22Rv1 (cell line): ENCODE measurements at regions not wholly inside any gene's neighbourhood (a gene's known extent, or its start where the extent isn't known, plus 50 kb on each side); places are given as distances from the start of the nearest gene placed in this dataset.

Experiments used
- H3K27ac ChIP-seq: fragments of 450-650 bp; 2 replicates; pipeline ENCODE4 v1.5.1; 2017
- ZFX ChIP-seq: fragments of 450-650 bp; IDR thresholded peaks from 2 replicates; pipeline ENCODE4 v1.6.1; 2017; ENCODE audit warnings: antibody characterized with exemption, borderline replicate concordance
- TF ChIP-seq, protein P1 (sequence below): fragments of 450-650 bp; IDR thresholded peaks from 2 replicates; pipeline ENCODE4 v1.5.1; 2017; ENCODE audit warnings: mild to moderate bottlenecking

DNA sequence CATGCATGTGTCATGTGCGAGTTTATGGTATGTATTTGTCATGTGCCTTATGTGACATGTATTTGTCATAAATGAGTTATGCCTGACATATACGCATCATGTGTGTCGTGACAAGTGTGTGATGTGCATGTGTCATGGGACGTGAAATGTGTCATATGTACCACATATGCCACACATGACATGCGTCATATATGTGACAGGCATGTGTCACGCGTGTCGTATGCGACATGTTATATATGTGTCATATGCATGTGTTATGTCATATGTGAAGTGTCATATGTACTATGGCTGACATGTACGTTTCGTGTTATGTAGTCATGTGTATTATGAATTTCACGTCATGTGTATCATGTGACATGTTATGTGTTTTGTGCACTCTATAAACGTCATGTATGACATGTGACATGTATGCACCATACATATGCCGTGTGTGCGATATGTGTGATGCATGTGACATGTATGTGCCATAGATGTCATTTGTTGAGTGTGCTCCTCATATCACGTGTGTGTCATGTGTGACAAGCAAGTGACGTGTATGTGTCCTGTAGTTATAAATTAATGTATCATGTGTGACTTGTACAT lies 2152.3 kb upstream of the PIK3C3 start:
- TF ChIP-seq, protein P1, sequence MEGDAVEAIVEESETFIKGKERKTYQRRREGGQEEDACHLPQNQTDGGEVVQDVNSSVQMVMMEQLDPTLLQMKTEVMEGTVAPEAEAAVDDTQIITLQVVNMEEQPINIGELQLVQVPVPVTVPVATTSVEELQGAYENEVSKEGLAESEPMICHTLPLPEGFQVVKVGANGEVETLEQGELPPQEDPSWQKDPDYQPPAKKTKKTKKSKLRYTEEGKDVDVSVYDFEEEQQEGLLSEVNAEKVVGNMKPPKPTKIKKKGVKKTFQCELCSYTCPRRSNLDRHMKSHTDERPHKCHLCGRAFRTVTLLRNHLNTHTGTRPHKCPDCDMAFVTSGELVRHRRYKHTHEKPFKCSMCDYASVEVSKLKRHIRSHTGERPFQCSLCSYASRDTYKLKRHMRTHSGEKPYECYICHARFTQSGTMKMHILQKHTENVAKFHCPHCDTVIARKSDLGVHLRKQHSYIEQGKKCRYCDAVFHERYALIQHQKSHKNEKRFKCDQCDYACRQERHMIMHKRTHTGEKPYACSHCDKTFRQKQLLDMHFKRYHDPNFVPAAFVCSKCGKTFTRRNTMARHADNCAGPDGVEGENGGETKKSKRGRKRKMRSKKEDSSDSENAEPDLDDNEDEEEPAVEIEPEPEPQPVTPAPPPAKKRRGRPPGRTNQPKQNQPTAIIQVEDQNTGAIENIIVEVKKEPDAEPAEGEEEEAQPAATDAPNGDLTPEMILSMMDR = no peak
- TF ChIP-seq ZFX = no peak
- H3K27ac ChIP-seq = no peak overlapping the region

DNA sequence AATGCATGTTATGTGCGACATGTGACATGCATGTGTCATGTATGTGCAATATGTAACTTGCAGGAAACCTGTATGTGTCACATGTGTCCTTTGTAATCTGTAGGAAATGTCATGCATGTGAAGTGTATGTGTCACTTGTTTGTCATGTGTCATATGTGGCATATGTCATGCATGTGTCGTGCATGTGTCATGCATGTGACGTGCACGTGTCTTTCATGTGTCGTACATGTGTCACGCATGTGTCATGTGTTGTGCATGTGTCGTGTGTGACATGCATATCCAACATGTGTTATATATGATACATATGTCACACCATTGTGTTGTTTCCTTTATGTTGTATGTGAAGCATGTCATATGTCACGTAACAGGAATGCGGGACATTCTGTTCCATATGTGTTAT lies 2153.2 kb upstream of the PIK3C3 start:
- H3K27ac ChIP-seq = no peak overlapping the region
- TF ChIP-seq ZFX = no peak
- TF ChIP-seq, protein P1 = no peak

DNA sequence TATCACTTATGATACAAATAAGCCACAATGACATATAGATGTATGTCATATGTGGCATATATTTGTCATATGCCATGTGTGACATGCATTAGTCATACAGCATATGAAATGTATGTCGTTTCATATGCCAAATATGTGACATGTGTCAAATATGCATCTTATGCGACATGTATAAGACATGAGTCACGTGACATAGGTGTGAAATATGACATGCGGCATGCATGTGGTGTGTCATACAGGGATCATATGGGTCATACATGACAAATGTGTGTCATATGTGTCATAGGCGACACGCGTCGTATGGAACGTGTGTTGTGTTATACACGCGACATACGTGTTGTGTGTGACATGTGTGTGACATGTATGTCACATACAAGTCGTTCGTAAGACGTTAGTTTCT lies 2154.0 kb upstream of the PIK3C3 start:
- TF ChIP-seq, protein P1 = no peak
- TF ChIP-seq ZFX = no peak
- no peak overlapping the region for H3K27ac ChIP-seq

DNA sequence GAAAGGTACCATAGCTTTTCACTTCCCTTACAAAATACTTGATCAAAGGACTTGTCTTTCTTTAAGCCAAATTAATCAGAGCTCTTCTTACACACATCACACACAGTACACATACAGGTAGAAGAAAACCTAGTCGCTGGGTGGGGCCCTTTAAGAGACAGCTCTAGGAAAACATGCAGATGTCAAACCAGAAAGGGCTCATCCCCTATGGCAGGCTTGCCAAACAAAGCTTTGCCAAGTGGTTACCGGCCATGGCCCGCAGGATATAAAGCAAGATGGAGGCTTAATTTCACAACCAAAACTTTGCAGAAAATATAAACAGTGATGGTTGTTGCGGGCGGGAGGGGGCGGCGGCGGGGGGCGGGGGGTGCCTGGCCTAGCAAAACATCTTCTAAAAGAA lies 2156.0 kb upstream of the PIK3C3 start:
- TF ChIP-seq, protein P1 = no peak
- TF ChIP-seq ZFX = no peak
- no peak overlapping the region for H3K27ac ChIP-seq

DNA sequence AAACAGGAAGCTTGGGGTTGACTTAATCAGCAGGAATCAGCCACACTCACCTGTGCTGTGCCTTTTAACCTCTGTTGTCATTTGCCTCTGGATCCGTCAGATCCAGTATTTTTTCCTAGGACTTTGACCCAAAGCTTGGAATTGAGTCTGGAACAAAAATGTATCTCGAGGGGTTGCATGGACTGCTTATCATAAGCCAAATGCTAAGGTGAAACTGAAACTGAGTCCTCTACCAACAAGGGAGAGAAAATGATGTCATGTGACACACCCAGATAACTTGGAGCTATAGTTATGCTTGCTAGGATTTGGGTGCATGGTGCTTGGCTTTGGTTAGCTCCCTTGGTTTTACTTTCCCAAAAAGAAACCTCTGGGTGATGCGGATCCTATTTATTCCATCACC lies 2158.6 kb upstream of the PIK3C3 start:
- H3K27ac ChIP-seq = no peak overlapping the region
- TF ChIP-seq, protein P1 = no peak
- TF ChIP-seq ZFX = no peak

DNA sequence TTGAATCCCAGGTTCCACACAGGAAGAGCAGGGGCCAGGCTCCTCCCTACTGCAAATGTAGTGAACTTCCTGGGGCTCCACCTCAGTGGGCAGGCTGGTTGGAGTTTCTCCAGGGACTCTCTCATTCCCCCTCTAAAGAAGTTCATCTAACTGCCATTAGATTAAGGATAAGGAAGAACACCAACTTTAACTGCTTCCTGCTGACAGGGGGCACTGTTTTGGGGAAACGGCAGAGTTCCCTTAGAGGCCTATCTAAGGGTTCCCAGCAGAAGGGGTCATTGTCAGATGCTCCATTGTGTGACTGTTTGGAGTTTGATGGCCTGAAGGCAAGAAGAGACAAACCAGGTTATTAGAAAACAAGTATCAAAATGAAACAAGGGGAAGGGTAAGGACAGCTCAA lies 2159.7 kb upstream of the PIK3C3 start:
- no peak for TF ChIP-seq ZFX
- TF ChIP-seq, protein P1 = peak; percentile 10; the same call in 1 of the 2 replicates
- H3K27ac ChIP-seq = no peak overlapping the region

DNA sequence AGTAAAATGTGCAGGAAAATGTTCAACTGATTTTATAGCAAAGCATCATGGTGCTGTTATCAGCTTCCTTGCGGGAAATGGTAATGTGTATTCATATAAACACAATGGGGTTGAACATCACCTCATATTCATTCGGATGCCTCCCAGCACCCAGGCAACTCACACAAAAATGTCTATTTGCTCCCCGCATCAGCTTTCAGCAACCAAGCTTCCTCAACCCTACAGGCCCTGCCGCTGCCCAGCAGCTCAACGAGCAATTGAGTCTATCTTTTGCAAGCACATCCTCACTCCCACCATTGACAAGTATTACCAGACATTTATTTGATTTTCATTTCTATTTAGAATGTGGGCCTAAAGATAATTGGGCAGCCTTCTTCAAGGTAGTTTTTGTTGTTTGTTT lies 2161.4 kb upstream of the PIK3C3 start:
- TF ChIP-seq, protein P1 = no peak
- no peak for TF ChIP-seq ZFX
- no peak overlapping the region for H3K27ac ChIP-seq
